ENCODE measurements at regions not wholly inside any gene's neighbourhood (a gene's known extent, or its start where the extent isn't known, plus 50 kb on each side); places are given as distances from the start of the nearest gene placed in this dataset.

- DNase-seq (ENCODE audit: low read depth, low spot score) (no peak), FAIRE-seq (no peak)
- Histone ChIP-seq H3K36me3 (ENCODE audit: control insufficient read depth in 2 of 2, extremely low read depth in 1 of 2, insufficient read depth in 2 of 2, low read length in 2 of 2) (no peaks in the 10 kb centered on the region), H3K4me1 (ENCODE audit: control insufficient read depth, extremely low read depth, insufficient read depth, low read length) (no peaks in the 10 kb centered on the region), H3K4me3 (ENCODE audit: control insufficient read depth in 2 of 3, extremely low read depth in 1 of 3, insufficient read depth in 2 of 3, low read depth in 1 of 3, low read length in 3 of 3) (no peak overlapping the region), H3K27ac (ENCODE audit: control insufficient read depth, insufficient read depth, low read length) (no peak overlapping the region), H3K4me2 (ENCODE audit: control insufficient read depth, extremely low read depth, insufficient read depth, low read depth, low read length) (no peak overlapping the region), H3K27me3 (ENCODE audit: control insufficient read depth, extremely low read depth, insufficient read depth, low read length) (no peaks in the 10 kb centered on the region), H2AFZ (ENCODE audit: control insufficient read depth, low read length) (no peak overlapping the region), H4K20me1 (ENCODE audit: control insufficient read depth, extremely low read depth, insufficient read depth, low read length) (no peaks in the 10 kb centered on the region), H3K9me3 (ENCODE audit: control insufficient read depth, low read depth, low read length) (no peaks in the 10 kb centered on the region), H3K79me2 (ENCODE audit: control insufficient read depth, insufficient read depth, low read length) (no peaks in the 10 kb centered on the region), H3K9me1 (ENCODE audit: control insufficient read depth, extremely low read depth, insufficient read depth, low read length) (no peaks in the 10 kb centered on the region), H3K9ac (ENCODE audit: control insufficient read depth, extremely low read depth, insufficient read depth, low read length) (no peak overlapping the region)
- TF ChIP-seq CTCF (optimal IDR thresholded peaks at IDR 0.05 in 1 of 3, IDR thresholded peaks at IDR 0.05 in 1 of 3, conservative IDR thresholded peaks at IDR 0.05 in 1 of 3; ENCODE audit: extremely low read depth in 1 of 3, insufficient read depth in 2 of 3, low read length in 3 of 3) (no peak), EZH2 (IDR thresholded peaks at IDR 0.05; ENCODE audit: low read length) (no peak)
- dilution Hi-C loops (cut with MboI; ENCODE audit: extremely low pct_ligation_motif_present, low sequenced_read_pairs) = no loop called here
These were observed 580.2 kb downstream of the SPRY1 start for GRCh38 chr4:123976819-123977218.

GRCh38 chr4:123977641-123978081 lies 581.1 kb downstream of the SPRY1 start:
- no peak overlapping the region for H3K4me3 ChIP-seq (ENCODE audit: control insufficient read depth in 2 of 3, extremely low read depth in 1 of 3, insufficient read depth in 2 of 3, low read depth in 1 of 3, low read length in 3 of 3)
- dilution Hi-C loops (cut with MboI; ENCODE audit: extremely low pct_ligation_motif_present, low sequenced_read_pairs) = no loop called here
- no peaks in the 10 kb centered on the region for H3K36me3 ChIP-seq (ENCODE audit: control insufficient read depth in 2 of 2, extremely low read depth in 1 of 2, insufficient read depth in 2 of 2, low read length in 2 of 2)
- H3K9me1 ChIP-seq (ENCODE audit: control insufficient read depth, extremely low read depth, insufficient read depth, low read length) = no peaks in the 10 kb centered on the region
- H3K27ac ChIP-seq (ENCODE audit: control insufficient read depth, insufficient read depth, low read length) = no peak overlapping the region
- H3K79me2 ChIP-seq (ENCODE audit: control insufficient read depth, insufficient read depth, low read length) = no peaks in the 10 kb centered on the region
- no peaks in the 10 kb centered on the region for H4K20me1 ChIP-seq (ENCODE audit: control insufficient read depth, extremely low read depth, insufficient read depth, low read length)
- H3K27me3 ChIP-seq (ENCODE audit: control insufficient read depth, extremely low read depth, insufficient read depth, low read length) = no peaks in the 10 kb centered on the region
- no peak overlapping the region for H3K9ac ChIP-seq (ENCODE audit: control insufficient read depth, extremely low read depth, insufficient read depth, low read length)
- no peak for TF ChIP-seq CTCF (optimal IDR thresholded peaks at IDR 0.05 in 1 of 3, IDR thresholded peaks at IDR 0.05 in 1 of 3, conservative IDR thresholded peaks at IDR 0.05 in 1 of 3; ENCODE audit: extremely low read depth in 1 of 3, insufficient read depth in 2 of 3, low read length in 3 of 3)
- no peak for TF ChIP-seq EZH2 (IDR thresholded peaks at IDR 0.05; ENCODE audit: low read length)
- DNase-seq (ENCODE audit: low read depth, low spot score) (no peak), FAIRE-seq (no peak)
- no peaks in the 10 kb centered on the region for H3K4me1 ChIP-seq (ENCODE audit: control insufficient read depth, extremely low read depth, insufficient read depth, low read length)
- H2AFZ ChIP-seq (ENCODE audit: control insufficient read depth, low read length) = no peak overlapping the region
- no peaks in the 10 kb centered on the region for H3K9me3 ChIP-seq (ENCODE audit: control insufficient read depth, low read depth, low read length)
- no peak overlapping the region for H3K4me2 ChIP-seq (ENCODE audit: control insufficient read depth, extremely low read depth, insufficient read depth, low read depth, low read length)
